ENCODE measurements at regions not wholly inside any gene's neighbourhood (a gene's known extent, or its start where the extent isn't known, plus 50 kb on each side); places are given as distances from the start of the nearest gene placed in this dataset.
A peak's percentile ranks its signal among the peaks of the same experiment; 100 is the strongest.

- TF ChIP-seq, protein P1, sequence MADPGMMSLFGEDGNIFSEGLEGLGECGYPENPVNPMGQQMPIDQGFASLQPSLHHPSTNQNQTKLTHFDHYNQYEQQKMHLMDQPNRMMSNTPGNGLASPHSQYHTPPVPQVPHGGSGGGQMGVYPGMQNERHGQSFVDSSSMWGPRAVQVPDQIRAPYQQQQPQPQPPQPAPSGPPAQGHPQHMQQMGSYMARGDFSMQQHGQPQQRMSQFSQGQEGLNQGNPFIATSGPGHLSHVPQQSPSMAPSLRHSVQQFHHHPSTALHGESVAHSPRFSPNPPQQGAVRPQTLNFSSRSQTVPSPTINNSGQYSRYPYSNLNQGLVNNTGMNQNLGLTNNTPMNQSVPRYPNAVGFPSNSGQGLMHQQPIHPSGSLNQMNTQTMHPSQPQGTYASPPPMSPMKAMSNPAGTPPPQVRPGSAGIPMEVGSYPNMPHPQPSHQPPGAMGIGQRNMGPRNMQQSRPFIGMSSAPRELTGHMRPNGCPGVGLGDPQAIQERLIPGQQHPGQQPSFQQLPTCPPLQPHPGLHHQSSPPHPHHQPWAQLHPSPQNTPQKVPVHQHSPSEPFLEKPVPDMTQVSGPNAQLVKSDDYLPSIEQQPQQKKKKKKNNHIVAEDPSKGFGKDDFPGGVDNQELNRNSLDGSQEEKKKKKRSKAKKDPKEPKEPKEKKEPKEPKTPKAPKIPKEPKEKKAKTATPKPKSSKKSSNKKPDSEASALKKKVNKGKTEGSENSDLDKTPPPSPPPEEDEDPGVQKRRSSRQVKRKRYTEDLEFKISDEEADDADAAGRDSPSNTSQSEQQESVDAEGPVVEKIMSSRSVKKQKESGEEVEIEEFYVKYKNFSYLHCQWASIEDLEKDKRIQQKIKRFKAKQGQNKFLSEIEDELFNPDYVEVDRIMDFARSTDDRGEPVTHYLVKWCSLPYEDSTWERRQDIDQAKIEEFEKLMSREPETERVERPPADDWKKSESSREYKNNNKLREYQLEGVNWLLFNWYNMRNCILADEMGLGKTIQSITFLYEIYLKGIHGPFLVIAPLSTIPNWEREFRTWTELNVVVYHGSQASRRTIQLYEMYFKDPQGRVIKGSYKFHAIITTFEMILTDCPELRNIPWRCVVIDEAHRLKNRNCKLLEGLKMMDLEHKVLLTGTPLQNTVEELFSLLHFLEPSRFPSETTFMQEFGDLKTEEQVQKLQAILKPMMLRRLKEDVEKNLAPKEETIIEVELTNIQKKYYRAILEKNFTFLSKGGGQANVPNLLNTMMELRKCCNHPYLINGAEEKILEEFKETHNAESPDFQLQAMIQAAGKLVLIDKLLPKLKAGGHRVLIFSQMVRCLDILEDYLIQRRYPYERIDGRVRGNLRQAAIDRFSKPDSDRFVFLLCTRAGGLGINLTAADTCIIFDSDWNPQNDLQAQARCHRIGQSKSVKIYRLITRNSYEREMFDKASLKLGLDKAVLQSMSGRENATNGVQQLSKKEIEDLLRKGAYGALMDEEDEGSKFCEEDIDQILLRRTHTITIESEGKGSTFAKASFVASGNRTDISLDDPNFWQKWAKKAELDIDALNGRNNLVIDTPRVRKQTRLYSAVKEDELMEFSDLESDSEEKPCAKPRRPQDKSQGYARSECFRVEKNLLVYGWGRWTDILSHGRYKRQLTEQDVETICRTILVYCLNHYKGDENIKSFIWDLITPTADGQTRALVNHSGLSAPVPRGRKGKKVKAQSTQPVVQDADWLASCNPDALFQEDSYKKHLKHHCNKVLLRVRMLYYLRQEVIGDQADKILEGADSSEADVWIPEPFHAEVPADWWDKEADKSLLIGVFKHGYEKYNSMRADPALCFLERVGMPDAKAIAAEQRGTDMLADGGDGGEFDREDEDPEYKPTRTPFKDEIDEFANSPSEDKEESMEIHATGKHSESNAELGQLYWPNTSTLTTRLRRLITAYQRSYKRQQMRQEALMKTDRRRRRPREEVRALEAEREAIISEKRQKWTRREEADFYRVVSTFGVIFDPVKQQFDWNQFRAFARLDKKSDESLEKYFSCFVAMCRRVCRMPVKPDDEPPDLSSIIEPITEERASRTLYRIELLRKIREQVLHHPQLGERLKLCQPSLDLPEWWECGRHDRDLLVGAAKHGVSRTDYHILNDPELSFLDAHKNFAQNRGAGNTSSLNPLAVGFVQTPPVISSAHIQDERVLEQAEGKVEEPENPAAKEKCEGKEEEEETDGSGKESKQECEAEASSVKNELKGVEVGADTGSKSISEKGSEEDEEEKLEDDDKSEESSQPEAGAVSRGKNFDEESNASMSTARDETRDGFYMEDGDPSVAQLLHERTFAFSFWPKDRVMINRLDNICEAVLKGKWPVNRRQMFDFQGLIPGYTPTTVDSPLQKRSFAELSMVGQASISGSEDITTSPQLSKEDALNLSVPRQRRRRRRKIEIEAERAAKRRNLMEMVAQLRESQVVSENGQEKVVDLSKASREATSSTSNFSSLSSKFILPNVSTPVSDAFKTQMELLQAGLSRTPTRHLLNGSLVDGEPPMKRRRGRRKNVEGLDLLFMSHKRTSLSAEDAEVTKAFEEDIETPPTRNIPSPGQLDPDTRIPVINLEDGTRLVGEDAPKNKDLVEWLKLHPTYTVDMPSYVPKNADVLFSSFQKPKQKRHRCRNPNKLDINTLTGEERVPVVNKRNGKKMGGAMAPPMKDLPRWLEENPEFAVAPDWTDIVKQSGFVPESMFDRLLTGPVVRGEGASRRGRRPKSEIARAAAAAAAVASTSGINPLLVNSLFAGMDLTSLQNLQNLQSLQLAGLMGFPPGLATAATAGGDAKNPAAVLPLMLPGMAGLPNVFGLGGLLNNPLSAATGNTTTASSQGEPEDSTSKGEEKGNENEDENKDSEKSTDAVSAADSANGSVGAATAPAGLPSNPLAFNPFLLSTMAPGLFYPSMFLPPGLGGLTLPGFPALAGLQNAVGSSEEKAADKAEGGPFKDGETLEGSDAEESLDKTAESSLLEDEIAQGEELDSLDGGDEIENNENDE (IDR thresholded peaks at IDR 0.05; ENCODE audit: insufficient replicate concordance, low read length): no peak
- TF ChIP-seq TEAD4 (IDR thresholded peaks at IDR 0.05; ENCODE audit: low read depth, low read length) (no peak), ASH2L (IDR thresholded peaks at IDR 0.05; ENCODE audit: low read length) (no peak), GTF2F1 (IDR thresholded peaks at IDR 0.05; ENCODE audit: borderline replicate concordance, low read depth, low read length) (no peak), ATF2 (IDR thresholded peaks at IDR 0.05; ENCODE audit: low read length) (no peak), RAD21 (IDR thresholded peaks at IDR 0.05 in 1 of 2, conservative IDR thresholded peaks at IDR 0.05 in 1 of 2; ENCODE audit: low read depth in 2 of 2, low read length in 2 of 2) (peak; percentile 81 to 88), MAFK (IDR thresholded peaks at IDR 0.05; ENCODE audit: low read depth, low read length) (peak; percentile 54; the same call in 1 of the 2 replicates), NRF1 (IDR thresholded peaks at IDR 0.05; ENCODE audit: low read depth, low read length) (no peak), BACH1 (IDR thresholded peaks at IDR 0.05; ENCODE audit: low read length) (peak; percentile 38; the same call in 1 of the 2 replicates), TAF7 (optimal IDR thresholded peaks at IDR 0.05; ENCODE audit: borderline replicate concordance, low read depth, low read length) (no peak), CEBPB (IDR thresholded peaks at IDR 0.05; ENCODE audit: low read depth, low read length) (peak; percentile 87)
These were observed 516.7 kb downstream of the NR4A2 start (continued) for GRCh38 chr2:155815851-155816250.

All from H1 (cell line).